Mesodermal cell (in vitro differentiated cells): ENCODE measurements at regions not wholly inside any gene's neighbourhood (a gene's known extent, or its start where the extent isn't known, plus 50 kb on each side); places are given as distances from the start of the nearest gene placed in this dataset.

Experiments
- H3K27ac ChIP-seq: 2 replicates; pipeline ENCODE4 v1.7.0; 2013; ENCODE audit warnings: mild to moderate bottlenecking, low read depth, low read length, moderate library complexity; ENCODE audit not compliant: severe bottlenecking
- H3K36me3 ChIP-seq: 2 replicates; pipeline ENCODE4 v1.7.1; 2013; ENCODE audit warnings: mild to moderate bottlenecking, low read length, moderate library complexity; ENCODE audit not compliant: control insufficient read depth, insufficient read depth
- H3K4me1 ChIP-seq: one replicate; pipeline ENCODE4 v1.7.1; 2013; ENCODE audit warnings: mild to moderate bottlenecking, low read length; ENCODE audit not compliant: insufficient read depth, control insufficient read depth, poor library complexity, severe bottlenecking
- H3K4me3 ChIP-seq: 2 replicates; pipeline ENCODE4 v1.7.0; 2013; ENCODE audit warnings: low read length, control low read depth, mild to moderate bottlenecking; ENCODE audit not compliant: insufficient read depth, poor library complexity, severe bottlenecking; ENCODE audit errors: extremely low read depth
- H3K9me3 ChIP-seq: 2 replicates; pipeline ENCODE4 v1.7.1; 2013; ENCODE audit warnings: mild to moderate bottlenecking, low read length, moderate library complexity; ENCODE audit not compliant: control insufficient read depth
- WGBS, 2 experiments: methylation state at CpG; one replicate each; pipeline ENCODE4 v1.1.5; 2013; ENCODE audit warnings: missing lambda C conversion rate in 2 of 2; ENCODE audit not compliant: insufficient coverage in 2 of 2; 5-methylcytosine and 5-hydroxymethylcytosine counted together

DNA sequence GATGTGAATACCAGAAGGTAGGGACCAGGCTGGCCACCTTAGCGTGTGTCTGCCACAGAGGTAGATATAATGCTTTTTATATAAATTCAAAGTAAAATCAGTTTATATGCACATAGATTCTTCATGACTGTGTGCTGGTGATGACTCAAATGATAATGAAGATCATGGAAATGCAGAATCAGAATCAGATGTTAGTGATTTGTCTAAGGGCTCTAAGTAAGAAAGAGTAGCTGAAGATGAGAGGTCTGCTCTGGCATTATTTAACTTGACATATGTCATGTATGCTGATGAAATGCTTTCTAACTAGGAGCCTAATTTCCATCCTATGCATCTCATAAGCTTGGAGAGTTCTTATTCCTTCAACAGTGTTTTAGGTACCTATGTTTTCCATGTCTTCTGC lies 50.3 kb upstream of the DPH6 start:
- H3K4me1 ChIP-seq = no peaks in the 10 kb centered on the region
- H3K4me3 ChIP-seq = no peak overlapping the region
- H3K9me3 ChIP-seq = no peaks in the 10 kb centered on the region
- no peaks in the 10 kb centered on the region for H3K36me3 ChIP-seq
- WGBS, 2 experiments = no CpG with 5 or more reads among the region's 1 CpG
- H3K27ac ChIP-seq = no peak overlapping the region

DNA sequence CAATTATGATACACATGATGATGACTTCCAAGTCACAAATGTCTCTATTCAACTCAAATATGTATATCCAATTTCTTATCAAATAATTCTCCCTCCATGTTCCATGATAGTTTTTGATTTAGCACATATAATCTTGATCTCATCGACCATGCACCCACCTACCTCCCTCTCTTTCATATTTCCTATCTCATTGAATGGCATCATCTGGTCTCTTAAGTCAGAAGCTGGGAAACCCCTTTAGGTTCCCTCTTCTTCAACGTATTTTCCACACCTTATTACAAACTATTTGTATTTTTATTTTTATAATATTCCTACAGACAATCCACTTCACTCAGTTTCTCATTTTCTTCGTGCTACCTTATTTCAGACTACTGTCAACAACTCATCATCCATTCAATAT lies 56.9 kb upstream of the DPH6 start:
- WGBS, 2 experiments = 89 to 100% methylated on average over 1 of the region's 3 CpGs
- Histone ChIP-seq H3K36me3 (no peaks in the 10 kb centered on the region), H3K9me3 (no peaks in the 10 kb centered on the region), H3K4me1 (no peaks in the 10 kb centered on the region), H3K27ac (no peak overlapping the region), H3K4me3 (no peak overlapping the region)

DNA sequence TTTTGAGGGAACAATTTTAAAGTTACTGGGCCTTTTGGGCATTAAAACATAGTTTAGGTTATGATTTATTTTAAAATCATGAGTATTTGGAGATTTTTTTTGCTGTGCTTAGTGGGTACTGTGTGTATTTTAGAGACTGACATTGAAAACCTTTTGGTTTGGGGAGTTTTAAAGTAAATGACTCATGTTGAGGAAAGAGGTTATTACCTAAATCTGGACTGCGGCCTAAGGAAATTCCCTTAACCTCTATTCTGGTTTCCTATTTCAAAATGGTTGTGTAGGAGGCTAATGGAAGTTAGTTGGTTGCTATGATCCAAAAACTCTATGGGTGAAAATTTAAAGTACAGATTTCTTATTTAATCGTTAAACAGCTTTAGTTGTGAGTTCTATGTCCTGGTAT lies 57.3 kb upstream of the DPH6 start:
- no peaks in the 10 kb centered on the region for H3K4me1 ChIP-seq
- 88% methylated on average over 1 of the region's 2 CpGs; no CpG with 5 or more reads in 1 of the 2 experiments for WGBS, 2 experiments
- no peaks in the 10 kb centered on the region for H3K36me3 ChIP-seq
- no peak overlapping the region for H3K4me3 ChIP-seq
- H3K27ac ChIP-seq = no peak overlapping the region
- no peaks in the 10 kb centered on the region for H3K9me3 ChIP-seq

DNA sequence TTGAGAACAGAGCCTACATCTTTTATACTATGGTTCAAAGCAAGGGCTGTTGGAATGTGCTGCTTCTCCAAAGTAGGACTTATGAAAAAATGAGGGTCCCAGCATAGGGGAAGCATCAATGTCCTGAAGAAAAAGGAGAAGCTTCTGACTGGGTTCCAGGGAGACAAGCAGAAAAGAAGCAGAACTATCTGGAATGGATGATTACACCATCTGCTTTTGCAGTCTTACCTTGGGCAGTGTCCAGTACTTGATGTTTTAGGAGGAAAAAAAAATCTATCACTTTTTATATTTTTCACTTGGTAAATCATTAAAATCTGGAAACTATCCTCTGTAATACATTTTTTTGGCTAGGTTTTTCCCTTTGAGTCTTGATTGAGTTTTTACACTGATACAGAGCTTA lies 57.9 kb upstream of the DPH6 start:
- H3K4me3 ChIP-seq = no peak overlapping the region
- H3K4me1 ChIP-seq = no peaks in the 10 kb centered on the region
- no peaks in the 10 kb centered on the region for H3K36me3 ChIP-seq
- H3K9me3 ChIP-seq = no peaks in the 10 kb centered on the region
- H3K27ac ChIP-seq = no peak overlapping the region

DNA sequence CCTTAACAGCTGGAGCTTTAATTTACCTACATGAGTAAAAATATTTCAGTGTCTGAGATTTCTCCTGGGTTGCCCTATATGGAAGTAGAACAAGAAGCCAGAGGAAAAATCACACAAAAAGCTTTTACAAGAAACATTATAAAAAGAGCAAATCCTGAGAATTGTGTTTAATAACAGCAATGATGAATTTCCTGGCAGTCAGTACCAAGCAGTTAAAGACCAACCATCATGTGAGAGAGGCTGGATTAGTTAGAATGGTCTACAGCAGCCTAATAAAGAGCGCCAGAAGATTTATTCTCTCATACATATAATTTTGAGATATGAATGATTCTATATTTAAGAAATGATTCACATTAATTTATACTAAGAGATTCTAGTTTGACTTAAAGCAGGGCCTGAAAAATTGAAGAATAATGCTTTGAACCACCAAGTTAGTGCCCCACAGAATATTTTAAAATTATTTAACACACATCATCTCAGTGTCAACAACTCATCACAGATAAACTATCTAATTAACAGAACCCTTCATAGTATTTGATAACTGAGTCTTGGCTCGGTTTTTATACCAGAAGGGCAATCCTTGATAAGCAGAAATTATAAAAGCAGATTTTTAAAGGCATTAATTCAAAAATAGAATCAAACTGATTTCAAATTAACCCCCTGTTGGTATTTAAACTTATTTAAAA lies 59.9 kb upstream of the DPH6 start:
- no peaks in the 10 kb centered on the region for H3K9me3 ChIP-seq
- no peak overlapping the region for H3K4me3 ChIP-seq
- WGBS, 2 experiments = no CpG with 5 or more reads among the region's 2 CpGs
- H3K27ac ChIP-seq = no peak overlapping the region
- no peaks in the 10 kb centered on the region for H3K36me3 ChIP-seq
- H3K4me1 ChIP-seq = no peaks in the 10 kb centered on the region

DNA sequence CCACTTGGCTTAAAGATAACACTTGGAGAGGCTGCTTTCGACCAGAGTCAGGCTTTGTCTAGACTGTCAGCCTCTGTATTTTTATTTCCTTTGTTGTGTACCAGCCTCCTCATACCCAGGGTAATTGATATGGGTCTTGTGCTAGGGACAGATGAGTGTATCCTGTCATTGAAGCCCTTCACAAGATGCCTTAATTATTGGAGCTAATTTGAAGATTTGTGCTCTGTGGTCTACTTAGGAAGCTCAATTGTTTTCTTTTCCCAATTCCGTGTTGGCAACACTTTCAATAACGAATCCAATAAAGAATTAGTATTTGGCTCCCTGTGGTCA lies 60.5 kb upstream of the DPH6 start:
- Histone ChIP-seq H3K4me1 (no peaks in the 10 kb centered on the region), H3K4me3 (no peak overlapping the region), H3K36me3 (no peaks in the 10 kb centered on the region), H3K9me3 (no peaks in the 10 kb centered on the region), H3K27ac (no peak overlapping the region)
- WGBS, 2 experiments = 67% methylated on average over 1 of the region's 3 CpGs; no CpG with 5 or more reads in 1 of the 2 experiments

DNA sequence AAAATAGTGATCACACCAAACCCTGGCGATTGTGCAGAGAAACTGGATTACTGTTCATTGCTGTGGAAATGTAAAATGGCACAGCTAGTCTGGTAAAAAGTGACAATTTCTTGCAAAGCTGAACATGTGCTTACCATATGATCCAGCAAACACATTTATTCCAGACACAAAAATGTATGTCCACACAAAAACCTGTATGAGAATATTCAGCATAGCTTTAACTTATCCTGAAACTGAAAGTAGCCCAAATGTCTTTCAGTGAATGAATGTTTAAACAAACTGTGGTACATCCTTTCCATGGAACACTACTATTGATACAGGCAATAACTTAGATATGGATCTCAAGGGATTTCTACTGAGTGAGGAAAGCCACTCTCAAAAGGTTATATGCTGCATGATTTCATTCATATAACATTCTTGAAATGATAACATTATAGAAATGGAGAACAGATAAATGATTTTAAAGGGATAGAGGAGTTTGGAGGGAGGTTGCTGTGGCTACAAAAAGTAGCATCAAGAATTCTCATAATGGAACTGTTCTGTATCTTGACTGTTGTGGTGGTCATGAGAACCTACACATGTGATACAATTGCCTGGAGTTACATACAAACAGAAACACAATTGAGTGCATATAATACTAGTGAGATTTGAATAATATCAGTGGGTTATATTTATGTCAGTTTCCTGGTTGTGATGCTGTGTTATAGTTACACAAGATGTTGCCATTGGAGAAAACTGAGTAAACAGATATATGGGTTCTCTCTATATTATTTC lies 70.7 kb upstream of the DPH6 start:
- H3K27ac ChIP-seq = no peak overlapping the region
- H3K9me3 ChIP-seq = no peaks in the 10 kb centered on the region
- no peaks in the 10 kb centered on the region for H3K36me3 ChIP-seq
- no peaks in the 10 kb centered on the region for H3K4me1 ChIP-seq
- 100% methylated on average over 1 of the region's 1 CpG; no CpG with 5 or more reads in 1 of the 2 experiments for WGBS, 2 experiments
- H3K4me3 ChIP-seq = no peak overlapping the region

DNA sequence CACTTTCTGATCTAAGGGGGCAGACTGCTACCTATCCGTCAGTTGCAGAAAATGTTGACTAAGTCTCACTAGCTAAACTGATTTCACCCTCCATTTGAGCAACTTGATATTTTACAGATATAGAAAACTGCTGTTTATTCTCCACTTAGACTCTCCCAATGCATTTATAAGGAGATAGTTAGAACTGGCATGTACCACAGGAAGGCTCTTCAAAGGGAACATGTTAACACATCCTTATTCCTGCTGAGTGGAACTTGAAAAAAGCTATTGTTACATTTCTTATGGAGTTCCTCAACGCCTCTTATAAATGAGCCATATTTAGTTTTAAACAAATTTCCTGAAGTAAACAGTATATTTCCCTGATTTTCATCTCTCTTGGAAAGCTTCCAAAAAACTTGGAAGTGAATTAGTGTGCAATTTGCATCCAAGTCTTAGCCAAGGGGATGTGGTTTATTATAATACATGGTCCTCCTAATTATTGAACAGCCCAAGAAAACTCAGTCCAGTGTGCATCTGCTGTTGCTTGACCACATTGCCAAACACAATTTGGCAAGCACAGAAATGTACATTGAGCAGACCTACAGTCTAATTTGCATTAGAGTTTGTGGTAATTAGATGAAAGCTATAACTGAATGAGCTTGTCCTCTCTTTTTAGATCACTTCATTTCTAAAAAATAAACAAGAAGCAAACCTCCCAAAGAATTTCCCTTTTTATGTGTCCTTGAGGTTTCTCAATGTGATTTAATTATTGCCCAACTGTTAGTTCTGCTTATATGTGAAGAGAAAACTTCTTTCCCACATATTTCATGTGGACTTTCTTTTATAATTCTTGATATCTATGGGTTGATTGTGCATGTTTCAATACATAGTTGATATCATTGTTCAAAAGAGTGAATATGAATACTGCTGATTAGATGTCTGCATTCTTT lies 72.6 kb upstream of the DPH6 start:
- H3K9me3 ChIP-seq = no peaks in the 10 kb centered on the region
- H3K4me3 ChIP-seq = no peak overlapping the region
- H3K4me1 ChIP-seq = no peaks in the 10 kb centered on the region
- H3K36me3 ChIP-seq = no peaks in the 10 kb centered on the region
- no peak overlapping the region for H3K27ac ChIP-seq
- 80% methylated on average over 1 of the region's 2 CpGs; no CpG with 5 or more reads in 1 of the 2 experiments for WGBS, 2 experiments

DNA sequence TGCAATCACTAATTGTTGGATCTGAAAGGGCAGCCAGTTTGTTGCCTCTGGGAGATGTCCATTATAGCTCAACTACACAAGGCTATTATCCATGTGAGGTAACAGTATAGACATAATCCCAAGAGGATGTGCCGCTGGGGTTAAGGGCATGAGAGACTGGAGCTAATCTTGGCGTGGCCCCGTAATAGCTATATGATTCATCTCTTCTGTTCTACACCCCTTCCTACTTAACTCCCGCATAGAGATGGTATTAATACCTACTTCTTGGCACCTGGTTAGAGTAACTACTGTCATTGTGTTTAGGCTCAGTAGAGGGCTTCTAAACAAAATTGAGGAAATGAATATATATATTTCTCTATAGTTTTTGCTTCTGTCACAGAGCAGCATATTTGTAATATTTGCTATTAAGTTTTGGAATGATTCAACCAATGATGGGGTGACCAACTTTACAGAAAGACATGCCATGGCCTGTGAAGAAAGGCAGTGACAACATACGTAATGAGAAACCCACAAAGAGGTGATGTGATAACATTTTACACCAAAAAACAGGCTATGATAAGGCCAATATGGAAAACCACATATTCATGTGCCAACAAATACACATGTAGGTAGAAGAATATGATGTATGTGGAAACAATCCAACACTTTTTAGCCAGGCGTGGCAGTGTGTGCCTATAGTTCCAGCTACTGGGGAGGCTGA lies 76.8 kb upstream of the DPH6 start:
- no peak overlapping the region for H3K4me3 ChIP-seq
- H3K27ac ChIP-seq = no peak overlapping the region
- WGBS, 2 experiments = 90% methylated on average over 2 of the region's 6 CpGs; no CpG with 5 or more reads in 1 of the 2 experiments
- no peaks in the 10 kb centered on the region for H3K36me3 ChIP-seq
- no peaks in the 10 kb centered on the region for H3K4me1 ChIP-seq
- no peaks in the 10 kb centered on the region for H3K9me3 ChIP-seq

DNA sequence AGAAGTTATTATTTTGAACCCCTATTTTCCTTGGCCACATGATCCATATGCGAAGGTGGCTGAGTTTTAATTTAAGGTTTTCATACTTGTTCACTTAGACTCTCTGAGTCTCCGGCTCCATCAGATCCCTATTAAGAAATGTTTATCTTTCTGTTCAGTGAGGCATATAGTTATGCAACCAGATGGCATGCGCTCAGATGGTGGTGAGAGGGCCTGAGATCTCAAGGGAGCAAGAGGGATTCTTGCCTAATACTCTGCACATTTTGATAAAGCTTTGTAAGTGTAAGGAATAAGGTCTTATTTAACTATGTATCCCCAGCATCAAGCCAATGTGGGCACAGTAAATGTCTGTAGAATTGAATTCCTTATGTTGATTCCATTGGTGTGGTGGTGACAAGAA lies 78.9 kb upstream of the DPH6 start:
- WGBS, 2 experiments = 100% methylated on average over 2 of the region's 3 CpGs; no CpG with 5 or more reads in 1 of the 2 experiments
- H3K4me1 ChIP-seq = no peaks in the 10 kb centered on the region
- no peak overlapping the region for H3K27ac ChIP-seq

More for the DNA sequence above, 78.9 kb upstream of the DPH6 start:
- Histone ChIP-seq H3K36me3 (no peaks in the 10 kb centered on the region), H3K4me3 (no peak overlapping the region), H3K9me3 (no peaks in the 10 kb centered on the region)
